ENCODE measurements at regions not wholly inside any gene's neighbourhood (a gene's known extent, or its start where the extent isn't known, plus 50 kb on each side); places are given as distances from the start of the nearest gene placed in this dataset.
"Not testable (repeated sequence)": the region's sequence is repeated elsewhere in the genome, so short reads cannot be mapped to it uniquely, and the experiment has no call there.

- not testable (repeated sequence) for DNase-seq
Observed at GRCh38 chr21:27858053-27858825, 891.4 kb upstream of the ADAMTS5 start.

DNA sequence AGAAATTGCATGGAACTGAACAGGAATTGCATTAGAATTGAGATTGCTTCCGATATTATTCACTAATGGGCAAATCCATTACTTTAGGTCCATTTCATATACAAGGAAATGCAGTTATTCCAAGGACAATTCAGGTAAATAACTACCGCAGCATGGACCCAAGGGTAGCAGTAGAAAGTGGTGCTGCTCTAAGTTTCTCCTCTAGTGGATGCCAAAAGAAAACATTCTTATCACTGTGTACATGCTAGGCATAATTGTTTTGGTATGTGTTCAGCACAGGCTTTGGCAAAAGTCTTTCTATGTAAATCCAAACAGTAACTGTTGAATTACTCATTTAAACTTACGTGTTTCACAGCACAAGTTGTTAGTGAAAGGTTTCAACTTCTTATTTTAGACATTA lies 890.1 kb upstream of the ADAMTS5 start:
- DNase-seq, result not testable (repeated sequence)

DNA sequence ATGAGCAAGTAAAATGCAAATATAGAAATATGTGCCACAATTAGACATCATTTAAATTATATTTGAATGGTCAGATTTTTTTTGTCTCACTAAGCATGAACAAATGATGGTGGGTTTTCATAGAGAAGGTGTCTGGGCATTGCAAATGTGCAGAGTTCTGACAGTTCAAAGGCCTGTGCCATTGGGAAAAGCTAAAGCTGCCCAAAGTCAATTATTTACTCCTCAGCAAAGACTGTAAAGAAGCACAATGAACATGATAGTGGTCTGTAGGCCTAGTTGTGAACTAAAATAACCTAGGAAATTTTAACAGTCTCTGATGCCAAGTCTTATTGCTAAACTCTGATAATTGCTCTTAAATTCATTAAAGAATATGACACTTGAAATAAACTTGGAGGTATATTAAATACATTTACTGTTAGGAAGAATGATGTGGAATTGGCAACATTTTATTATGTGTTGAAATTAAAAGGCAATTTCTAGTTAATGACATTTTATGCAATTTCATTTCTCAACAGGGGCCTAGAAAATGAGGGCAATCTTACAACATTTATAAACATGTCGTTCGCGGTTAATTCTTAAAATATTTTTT lies 874.3 kb upstream of the ADAMTS5 start:
- no peak for DNase-seq

DNA sequence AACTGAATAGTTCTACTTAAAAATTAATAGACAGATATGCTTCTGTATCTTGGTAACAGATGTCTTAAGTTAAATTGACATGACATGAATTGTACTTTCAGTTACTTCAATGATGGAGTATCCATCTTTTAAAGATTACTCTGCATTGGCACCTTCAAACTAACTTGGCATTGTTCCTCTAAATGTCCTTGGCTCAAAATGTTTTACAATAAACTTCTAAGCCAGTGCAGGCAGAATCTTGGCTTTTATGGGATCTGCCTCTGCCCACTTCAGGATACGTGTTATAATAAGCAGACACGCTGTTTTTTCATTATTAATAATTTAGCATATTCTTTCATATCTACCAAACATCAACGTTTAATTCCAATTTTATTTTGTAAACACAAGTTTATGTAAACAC lies 873.4 kb upstream of the ADAMTS5 start:
- DNase-seq, result no peak

DNA sequence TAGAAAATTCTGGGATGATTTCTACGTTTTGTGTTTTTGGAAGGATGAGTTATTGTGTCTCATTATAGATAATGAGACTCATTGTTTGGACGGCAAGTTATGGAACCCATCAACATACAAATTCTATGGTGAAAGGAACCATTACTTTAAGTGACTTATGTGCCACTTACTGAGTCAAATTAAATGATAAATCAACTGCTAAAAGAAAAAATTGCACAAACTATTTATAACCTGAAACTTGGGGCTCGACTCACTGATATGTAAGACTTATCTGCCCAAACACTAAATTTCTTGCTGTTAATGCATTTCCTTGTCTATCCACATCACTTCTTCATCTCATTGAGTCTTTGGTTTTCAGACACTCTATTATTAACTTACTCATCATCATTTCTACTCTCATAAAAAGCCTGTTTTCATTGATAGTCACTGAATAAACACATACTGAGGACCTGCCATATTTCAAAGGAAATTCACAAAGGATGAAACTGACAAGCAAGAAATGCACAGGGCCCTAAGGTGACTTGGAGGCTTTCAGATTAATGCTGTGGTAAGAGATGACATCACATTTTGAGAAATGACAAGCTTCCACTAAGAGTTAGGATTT lies 872.7 kb upstream of the ADAMTS5 start:
- DNase-seq, result no peak

- DNase-seq, result no peak
Observed at GRCh38 chr21:27838573-27838972, 871.7 kb upstream of the ADAMTS5 start.

DNA sequence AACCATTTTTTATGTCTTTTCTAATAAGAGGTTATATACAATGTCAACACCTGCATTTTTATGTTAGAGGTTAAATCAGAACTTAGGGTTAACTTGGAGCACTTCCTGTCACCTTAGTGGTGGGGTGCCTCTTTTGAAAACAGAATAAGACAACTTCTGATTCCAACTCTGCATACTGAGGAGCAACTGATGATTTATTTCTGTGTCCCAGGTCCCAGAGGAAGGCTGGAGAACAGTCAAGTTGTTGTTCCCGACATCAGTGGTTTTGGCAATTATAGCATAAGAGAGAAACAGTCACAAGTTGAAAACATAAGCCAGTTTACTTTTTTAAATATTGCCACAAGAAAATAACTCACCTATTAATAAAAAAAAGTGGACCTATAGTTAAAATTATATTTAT lies 871.0 kb upstream of the ADAMTS5 start:
- no peak for DNase-seq

- DNase-seq, result no peak
Observed at GRCh38 chr21:27833298-27833697, 866.4 kb upstream of the ADAMTS5 start.

DNA sequence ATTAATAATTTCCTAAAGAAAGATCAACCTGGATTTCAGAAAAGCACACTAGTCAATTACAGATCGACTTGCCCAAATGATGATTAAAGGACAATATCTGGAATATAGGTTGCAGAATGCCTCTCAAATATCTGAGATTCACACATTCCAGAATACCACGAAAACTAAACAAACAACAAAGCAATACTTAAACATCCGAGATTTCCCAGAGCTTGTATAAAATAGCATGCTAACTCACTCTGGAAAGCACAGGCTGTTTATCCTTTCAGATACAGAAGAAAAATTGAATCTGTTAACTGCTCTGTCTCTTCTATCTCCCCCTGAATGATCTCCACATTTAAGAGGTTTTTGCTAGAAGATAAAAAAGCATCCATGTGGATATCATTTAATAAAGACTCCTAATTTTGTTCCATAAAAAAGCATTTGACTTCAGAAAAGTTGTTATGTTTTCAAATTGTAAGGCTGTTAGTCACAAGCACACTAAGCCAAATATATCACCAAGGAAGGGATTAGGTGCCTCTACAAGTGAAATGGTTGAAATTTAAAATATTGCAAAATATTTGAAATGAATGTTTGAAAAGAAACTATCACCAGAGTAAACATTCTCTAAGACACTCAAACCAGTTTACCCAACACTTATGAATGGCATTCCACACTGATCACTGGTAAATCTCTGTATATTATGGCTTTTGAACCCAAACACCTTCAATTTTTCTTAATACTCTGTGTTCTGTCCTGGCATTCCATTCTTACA lies 865.1 kb upstream of the ADAMTS5 start:
- DNase-seq, result no peak

DNA sequence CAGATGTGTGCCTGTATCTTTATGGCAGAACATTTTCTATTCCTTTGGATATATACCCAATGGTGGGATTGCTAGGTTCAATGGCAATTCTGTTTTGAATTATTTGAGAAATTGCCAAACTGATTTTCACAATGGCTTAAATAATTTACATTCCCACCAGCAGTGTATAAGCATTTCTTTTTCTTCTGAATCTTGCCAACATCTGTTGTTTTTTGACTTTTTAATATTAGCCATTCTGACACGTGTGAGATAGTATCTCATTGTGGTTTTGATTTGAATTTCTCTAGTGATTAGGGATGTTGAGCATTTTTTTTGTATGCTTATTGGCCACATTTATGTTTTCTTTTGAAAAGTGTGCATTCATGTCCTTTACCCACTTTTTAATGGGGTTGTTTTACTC lies 864.3 kb upstream of the ADAMTS5 start:
- no peak for DNase-seq

- DNase-seq, result no peak
Observed at GRCh38 chr21:27827972-27828371, 861.1 kb upstream of the ADAMTS5 start.

DNA sequence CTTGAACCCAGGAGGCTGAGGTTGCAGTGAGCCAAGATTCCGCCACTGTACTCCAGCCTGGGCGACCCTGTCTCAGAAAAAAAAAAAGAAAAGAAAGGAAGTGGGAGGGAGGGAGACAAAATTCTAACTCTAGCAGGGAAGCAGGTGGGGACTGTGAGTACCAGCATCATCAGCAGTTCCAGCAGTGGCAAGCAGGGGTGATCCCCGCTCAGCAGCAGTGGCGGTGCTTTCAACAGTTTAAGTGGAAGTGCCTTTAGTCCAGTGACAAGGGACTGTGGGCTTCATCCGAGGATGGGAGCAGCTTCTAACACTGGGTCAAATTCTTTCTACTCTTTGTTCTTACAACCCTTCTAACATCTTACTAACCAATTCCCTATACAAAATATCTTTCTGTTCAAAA lies 858.1 kb upstream of the ADAMTS5 start:
- no peak for DNase-seq

DNA sequence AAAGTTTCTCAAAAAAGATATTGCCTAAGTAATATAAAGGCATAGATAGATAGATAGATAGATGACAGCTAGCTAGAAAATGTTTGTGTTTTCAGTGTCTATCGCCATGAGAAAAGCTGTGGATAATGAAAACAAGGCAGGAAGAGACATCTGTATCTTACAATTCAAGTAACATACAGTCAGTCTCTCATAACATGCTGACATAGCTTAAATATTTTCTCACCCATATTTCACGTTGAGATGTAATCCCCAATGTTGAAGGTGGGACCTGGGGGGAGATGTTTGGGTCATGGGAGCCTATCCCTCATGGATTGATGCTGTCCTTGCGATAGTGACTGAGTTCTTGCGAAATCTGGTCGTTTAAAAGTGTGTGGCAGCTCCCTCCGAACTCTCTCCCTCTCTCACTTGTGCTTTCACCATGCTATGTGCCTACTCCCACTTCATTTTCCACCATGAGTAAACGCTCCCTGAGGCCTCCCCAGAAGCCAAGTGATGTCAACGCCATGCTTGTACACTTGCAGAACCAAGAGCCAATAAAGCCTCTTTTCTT lies 856.8 kb upstream of the ADAMTS5 start:
- DNase-seq, result no peak

GRCh38 chr21:27820342-27820741 lies 853.5 kb upstream of the ADAMTS5 start:
- DNase-seq, result no peak

- DNase-seq, result no peak
Observed at GRCh38 chr21:27819299-27819698, 852.4 kb upstream of the ADAMTS5 start.

GRCh38 chr21:27818847-27819246 lies 852.0 kb upstream of the ADAMTS5 start:
- no peak for DNase-seq

DNA sequence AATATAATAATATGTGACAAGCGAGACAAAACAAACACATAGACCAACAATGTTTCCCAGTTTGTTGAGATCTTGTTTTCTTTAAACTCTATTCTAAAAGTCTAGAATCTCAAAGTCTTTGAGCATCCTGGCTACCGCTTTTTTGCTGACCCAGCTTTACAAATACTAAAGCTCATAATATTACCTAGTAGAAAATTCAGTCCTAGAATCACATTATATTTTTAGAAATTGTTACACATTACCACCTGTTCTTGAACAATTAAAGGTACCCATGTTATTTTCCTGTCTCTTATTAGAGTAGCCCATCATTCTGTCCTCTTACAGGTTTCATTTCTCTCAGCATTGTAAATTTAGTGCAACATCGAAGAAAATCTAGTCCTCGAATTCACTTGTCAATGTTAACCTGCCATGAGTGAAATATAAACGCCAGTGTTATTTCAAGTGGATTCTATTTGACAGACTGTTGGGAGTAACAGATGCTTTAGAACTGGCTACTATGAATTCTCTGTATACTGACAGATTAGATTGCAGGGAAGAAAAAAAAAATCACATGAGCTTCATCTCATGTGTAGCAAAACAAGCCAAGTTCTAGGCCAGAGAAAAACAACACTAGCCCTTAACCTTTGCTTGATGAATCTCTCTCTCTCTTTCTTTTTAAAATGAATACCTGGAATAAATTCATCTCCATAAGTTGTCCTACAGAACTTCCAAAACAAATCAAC lies 851.2 kb upstream of the ADAMTS5 start:
- DNase-seq, result no peak

DNA sequence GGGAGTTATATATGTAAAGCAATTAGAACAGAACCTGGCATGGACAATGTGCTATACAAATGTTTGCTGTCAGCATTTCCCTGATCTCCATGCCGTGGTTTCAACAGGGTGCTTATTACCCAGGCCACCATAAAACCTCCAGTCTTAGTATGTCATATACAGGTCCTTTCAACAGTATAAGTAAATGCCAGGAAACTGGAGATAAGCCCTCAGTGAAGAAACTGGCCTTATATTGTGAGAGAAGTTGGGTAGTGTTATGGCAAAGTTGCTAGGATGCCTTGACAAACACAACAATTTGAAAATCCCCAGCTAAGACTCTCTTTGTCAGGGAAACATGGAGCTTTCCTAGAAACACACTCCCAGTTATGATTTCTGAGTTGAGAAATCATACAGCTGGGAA lies 850.2 kb upstream of the ADAMTS5 start:
- no peak for DNase-seq

DNA sequence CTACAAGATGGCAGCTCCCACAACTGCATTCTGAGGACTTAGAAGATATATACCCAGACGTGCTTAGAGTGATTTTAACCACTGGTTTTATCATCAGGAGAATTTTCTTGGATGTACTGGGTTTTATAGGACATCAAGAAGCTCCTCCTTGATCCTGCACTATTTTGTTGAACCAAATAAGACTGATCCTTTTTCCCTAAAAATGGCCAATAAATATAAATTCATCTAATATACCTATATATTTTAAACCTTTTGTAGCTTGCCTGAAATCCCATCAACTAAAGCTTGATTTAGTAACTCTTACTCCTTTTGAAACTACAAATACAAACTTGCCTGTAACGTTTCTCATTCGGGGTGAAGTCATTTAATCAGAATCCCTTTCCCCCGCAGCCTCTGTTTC lies 849.4 kb upstream of the ADAMTS5 start:
- DNase-seq, result no peak

- DNase-seq, result no peak
Observed at GRCh38 chr21:27814226-27814625, 847.3 kb upstream of the ADAMTS5 start.

DNA sequence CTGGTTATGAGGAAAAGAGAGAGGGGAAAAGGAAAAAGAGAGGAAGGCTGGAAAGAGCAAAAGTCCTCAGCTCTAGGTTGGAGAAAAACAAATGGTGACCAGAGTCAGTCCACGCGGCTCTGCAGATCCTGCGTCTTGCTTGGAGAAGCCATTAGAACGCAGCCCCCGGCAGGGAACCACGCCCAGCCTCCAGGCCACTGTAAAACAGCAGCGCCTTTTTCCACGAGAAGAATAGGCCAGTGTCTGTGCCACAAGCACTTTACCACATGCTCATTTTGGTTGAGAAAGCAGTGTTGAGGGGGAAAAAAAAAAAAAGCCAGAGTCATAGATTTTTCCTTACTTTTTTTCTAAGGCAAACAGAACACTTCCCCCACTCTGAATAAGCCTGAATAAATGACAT lies 846.9 kb upstream of the ADAMTS5 start:
- peak; percentile 28 for DNase-seq

DNA sequence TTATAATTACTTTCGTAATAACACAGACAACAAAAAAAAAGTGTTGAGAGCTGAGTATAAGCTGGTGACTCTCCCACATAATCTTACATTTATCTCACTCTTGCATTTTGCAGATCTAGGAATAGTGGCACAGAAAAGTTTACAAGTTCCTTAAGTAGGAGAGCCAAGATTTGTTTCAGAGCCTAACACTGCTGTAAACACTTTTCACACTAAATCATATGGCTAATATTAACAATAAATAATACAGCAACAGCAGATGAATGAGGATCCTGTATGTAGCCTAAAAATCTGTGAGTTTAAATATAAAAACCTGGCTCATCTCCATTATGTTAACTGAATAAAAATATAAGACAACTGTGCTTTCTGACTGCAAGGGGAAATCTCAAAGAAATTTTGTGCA lies 846.5 kb upstream of the ADAMTS5 start:
- DNase-seq, result no peak

Measured in occipital lobe (tissue), 1 donor.